ENCODE measurements at regions not wholly inside any gene's neighbourhood (a gene's known extent, or its start where the extent isn't known, plus 50 kb on each side); places are given as distances from the start of the nearest gene placed in this dataset.

GRCh38 chr10:44435196-44435595 lies 50.3 kb upstream of the CXCL12 start:
- DNase-seq (ENCODE audit: low read depth, low spot score): no peak
- in situ Hi-C loops (cut with HindIII; ENCODE audit: low pct_unique_long_range_greater_than_20kb, low sequenced_read_pairs): no loop called here

GRCh38 chr10:44436240-44436639 lies 51.3 kb upstream of the CXCL12 start:
- in situ Hi-C loops (cut with HindIII; ENCODE audit: low pct_unique_long_range_greater_than_20kb, low sequenced_read_pairs): no loop called here
- no peak for DNase-seq (ENCODE audit: low read depth, low spot score)

GRCh38 chr10:44437840-44438511 lies 53.1 kb upstream of the CXCL12 start:
- in situ Hi-C loops (cut with HindIII; ENCODE audit: low pct_unique_long_range_greater_than_20kb, low sequenced_read_pairs): no loop called here
- no peak for DNase-seq (ENCODE audit: low read depth, low spot score)

- in situ Hi-C loops (cut with HindIII; ENCODE audit: low pct_unique_long_range_greater_than_20kb, low sequenced_read_pairs): no loop called here
- no peak for DNase-seq (ENCODE audit: low read depth, low spot score)
Measured at GRCh38 chr10:44439239-44439957, 54.5 kb upstream of the CXCL12 start.

GRCh38 chr10:44439958-44440244 lies 55.0 kb upstream of the CXCL12 start:
- in situ Hi-C loops (cut with HindIII; ENCODE audit: low pct_unique_long_range_greater_than_20kb, low sequenced_read_pairs): no loop called here
- no peak for DNase-seq (ENCODE audit: low read depth, low spot score)

DNA sequence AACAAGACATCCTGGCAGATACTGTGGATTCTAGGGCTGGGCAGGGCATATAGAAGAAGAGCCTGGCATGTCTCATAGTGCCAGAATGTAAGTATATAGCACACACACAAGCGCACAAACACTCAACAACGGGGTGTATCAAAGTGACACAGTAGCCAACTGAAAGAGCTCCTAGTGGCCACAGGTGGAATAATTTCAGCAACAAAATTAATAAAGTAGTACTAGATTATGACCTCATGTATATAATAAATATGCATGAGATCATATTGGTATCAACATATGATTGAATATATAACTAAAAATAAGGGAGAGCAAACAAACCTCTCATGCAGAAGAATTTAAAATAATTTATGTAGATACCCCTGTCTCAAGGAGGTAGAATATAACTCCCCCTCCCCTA lies 72.4 kb upstream of the CXCL12 start:
- in situ Hi-C loops (cut with HindIII; ENCODE audit: low pct_unique_long_range_greater_than_20kb, low sequenced_read_pairs): no loop called here

GRCh38 chr10:44458671-44459413 lies 73.9 kb upstream of the CXCL12 start:
- in situ Hi-C loops (cut with HindIII; ENCODE audit: low pct_unique_long_range_greater_than_20kb, low sequenced_read_pairs): no loop called here
- no peak for DNase-seq (ENCODE audit: low read depth, low spot score)

More for the DNA sequence above, 72.4 kb upstream of the CXCL12 start:
- no peak for DNase-seq (ENCODE audit: low read depth, low spot score)

GRCh38 chr10:44459671-44460070 lies 74.8 kb upstream of the CXCL12 start:
- in situ Hi-C loops (cut with HindIII; ENCODE audit: low pct_unique_long_range_greater_than_20kb, low sequenced_read_pairs): no loop called here
- no peak for DNase-seq (ENCODE audit: low read depth, low spot score)

DNA sequence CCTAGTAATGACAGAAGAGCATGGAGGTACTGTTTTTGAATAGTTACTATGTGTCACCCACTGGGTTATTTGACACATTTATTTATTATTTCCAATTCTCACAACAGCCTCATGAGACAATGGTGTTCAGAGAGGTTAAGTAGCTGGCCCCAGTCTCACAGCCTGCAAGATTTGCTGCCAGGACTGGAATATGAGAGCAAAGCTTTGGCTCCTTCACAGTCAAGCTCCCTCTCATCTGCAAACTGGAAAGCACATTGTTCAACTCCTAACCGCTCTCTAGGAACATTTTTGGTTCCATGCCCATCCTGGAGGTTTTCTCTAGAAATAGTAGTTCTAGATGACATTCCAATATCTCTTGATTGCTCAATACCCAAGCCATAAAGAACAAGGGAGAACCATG lies 75.5 kb upstream of the CXCL12 start:
- no peak for DNase-seq (ENCODE audit: low read depth, low spot score)
- in situ Hi-C loops (cut with HindIII; ENCODE audit: low pct_unique_long_range_greater_than_20kb, low sequenced_read_pairs): no loop called here

GRCh38 chr10:44462338-44462914 lies 77.5 kb upstream of the CXCL12 start:
- in situ Hi-C loops (cut with HindIII; ENCODE audit: low pct_unique_long_range_greater_than_20kb, low sequenced_read_pairs): no loop called here
- no peak for DNase-seq (ENCODE audit: low read depth, low spot score)

DNA sequence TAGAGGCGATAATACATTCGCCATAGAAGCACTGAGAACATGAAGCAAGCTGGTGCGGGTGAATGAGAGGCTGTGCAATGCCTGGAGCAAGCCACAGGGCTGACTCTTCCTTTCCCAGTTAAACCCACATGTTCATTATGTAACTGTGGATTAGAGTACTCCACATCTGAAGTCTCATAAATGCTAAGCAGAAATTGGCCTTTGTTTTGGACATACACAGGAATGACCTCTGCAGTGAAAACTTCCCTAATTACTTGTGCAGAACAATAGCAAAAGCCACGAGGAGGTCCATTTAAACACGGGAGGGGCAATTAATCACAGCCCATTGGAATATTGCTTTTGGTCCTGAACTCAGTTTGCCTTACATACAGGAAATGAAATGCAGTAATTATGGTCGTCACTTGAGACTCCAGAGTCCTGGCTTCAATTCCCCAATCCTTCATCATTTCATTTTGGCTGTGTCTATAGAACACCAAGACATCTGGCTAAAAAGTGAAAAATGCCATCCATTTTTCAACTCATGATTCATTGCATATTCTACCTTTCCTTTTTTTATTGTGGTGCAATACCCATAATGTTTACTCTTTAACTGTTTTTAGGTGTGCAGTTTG lies 78.7 kb upstream of the CXCL12 start:
- in situ Hi-C loops (cut with HindIII; ENCODE audit: low pct_unique_long_range_greater_than_20kb, low sequenced_read_pairs): no loop called here
- no peak for DNase-seq (ENCODE audit: low read depth, low spot score)

DNA sequence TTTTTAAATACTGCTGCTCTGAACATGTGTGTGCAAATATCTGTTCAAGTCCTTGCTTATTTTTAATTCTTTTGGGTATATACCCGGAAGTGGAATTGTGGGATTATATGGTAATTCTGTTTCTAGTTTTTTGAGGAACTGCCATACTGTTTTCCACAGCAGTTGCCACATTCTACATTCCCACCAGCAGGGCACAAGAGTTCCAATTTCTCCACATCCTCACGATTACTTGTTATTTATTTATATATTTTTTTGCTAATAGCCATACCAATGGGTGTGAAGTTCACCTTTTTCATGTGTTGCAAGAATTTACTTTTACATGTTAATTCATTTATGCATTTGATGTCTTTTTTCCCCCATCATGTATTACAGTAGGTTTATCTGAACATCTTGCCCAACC lies 79.6 kb upstream of the CXCL12 start:
- DNase-seq (ENCODE audit: low read depth, low spot score): no peak
- in situ Hi-C loops (cut with HindIII; ENCODE audit: low pct_unique_long_range_greater_than_20kb, low sequenced_read_pairs): no loop called here

GRCh38 chr10:44465401-44466115 lies 80.7 kb upstream of the CXCL12 start:
- DNase-seq (ENCODE audit: low read depth, low spot score): no peak
- in situ Hi-C loops (cut with HindIII; ENCODE audit: low pct_unique_long_range_greater_than_20kb, low sequenced_read_pairs): no loop called here

- DNase-seq (ENCODE audit: low read depth, low spot score): no peak
- in situ Hi-C loops (cut with HindIII; ENCODE audit: low pct_unique_long_range_greater_than_20kb, low sequenced_read_pairs): no loop called here
Measured at GRCh38 chr10:44466236-44466635, 81.3 kb upstream of the CXCL12 start.

GRCh38 chr10:44467090-44467489 lies 82.2 kb upstream of the CXCL12 start:
- in situ Hi-C loops (cut with HindIII; ENCODE audit: low pct_unique_long_range_greater_than_20kb, low sequenced_read_pairs): no loop called here
- no peak for DNase-seq (ENCODE audit: low read depth, low spot score)

GRCh38 chr10:44467900-44468299 lies 83.0 kb upstream of the CXCL12 start:
- no peak for DNase-seq (ENCODE audit: low read depth, low spot score)
- in situ Hi-C loops (cut with HindIII; ENCODE audit: low pct_unique_long_range_greater_than_20kb, low sequenced_read_pairs): no loop called here

DNA sequence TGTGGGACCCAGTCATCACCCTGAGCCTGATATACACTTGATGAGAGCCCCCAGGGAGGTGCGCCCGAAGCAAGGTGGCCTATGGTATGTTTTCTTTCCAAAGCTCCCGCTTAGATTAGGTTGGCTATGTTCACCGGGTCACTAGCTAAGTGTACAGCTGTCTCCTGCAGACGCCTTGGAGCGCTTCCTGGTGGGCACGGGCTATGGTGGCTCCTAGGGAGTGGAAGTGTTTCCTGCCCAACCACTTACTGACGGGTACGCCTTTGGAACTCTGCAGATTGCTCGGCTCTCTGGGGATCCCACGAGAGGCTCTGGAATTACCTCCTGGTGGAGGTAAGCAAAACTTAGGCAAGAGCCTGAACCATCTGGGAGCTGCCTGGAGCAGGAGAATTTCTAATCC lies 83.6 kb upstream of the CXCL12 start:
- no peak for DNase-seq (ENCODE audit: low read depth, low spot score)
- in situ Hi-C loops (cut with HindIII; ENCODE audit: low pct_unique_long_range_greater_than_20kb, low sequenced_read_pairs): no loop called here

DNA sequence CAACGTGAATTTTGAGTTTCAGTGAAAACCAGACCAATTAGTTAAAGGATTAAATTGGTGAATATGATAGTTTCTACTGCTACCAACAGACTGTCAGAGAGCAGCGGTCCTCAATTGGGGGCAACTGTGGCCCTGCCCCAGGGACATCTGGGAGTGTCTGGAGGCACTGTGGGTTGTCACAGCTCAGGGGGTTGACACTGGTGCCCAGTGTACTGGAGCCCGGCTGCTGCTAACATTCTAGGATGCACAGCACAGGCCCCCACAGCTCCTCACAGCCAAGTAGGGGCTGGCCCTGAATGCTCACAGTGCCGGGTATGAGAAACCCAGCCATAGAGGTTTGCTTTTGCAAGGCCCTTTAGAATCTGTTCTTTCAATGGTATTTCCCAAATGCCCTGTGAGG lies 84.1 kb upstream of the CXCL12 start:
- no peak for DNase-seq (ENCODE audit: low read depth, low spot score)
- in situ Hi-C loops (cut with HindIII; ENCODE audit: low pct_unique_long_range_greater_than_20kb, low sequenced_read_pairs): no loop called here

All from SK-MEL-5 (cell line).